ENCODE measurements at regions not wholly inside any gene's neighbourhood (a gene's known extent, or its start where the extent isn't known, plus 50 kb on each side); places are given as distances from the start of the nearest gene placed in this dataset.

DNA sequence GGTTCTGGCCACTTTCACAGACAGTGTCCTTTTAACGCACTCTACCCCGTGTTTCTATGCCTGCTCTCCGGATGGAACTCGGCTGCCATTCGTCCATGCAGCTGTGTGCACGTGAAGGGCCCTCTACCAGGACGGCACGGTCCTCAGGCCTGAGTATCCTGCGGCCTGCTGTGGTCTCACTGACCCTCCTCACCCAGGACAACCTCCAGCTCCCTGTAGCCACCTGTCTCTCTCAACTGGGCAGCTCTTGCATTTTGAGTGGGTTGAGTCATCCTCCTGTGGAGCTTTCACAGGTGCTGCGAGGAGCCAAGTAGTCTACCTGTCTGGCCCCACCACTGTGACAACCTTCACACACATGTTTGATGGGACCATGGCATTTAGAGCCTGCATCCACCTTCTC lies 321.7 kb upstream of the TSHZ3 start:
- DNase-seq, result no peak

DNA sequence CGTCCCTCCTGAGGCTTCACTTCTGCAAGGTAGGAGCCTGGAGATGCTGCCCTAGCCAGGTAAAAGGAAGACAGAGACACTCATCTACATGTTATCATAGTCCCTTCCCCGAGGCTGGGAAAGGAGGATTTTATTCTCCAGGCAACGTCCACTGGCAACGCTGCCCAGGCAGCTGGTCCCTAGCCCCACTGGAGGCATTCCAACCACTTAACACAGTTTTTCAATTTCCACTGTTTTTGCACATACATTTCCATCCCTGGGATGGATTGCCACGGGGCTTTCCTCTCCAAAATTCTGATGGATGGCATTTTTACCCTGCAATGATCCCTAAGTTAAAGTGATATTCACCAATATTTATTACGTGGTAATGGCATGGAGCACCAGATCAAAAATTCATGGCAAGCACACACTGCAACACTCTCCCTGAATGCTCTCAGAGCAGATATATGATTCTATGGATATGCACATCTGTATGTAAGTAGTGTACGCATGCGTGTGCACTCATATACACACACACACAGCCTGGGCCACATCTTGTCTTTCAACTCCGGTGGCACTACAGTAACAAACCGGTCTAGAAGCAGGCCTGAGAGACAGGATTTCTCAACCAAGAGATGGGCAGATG lies 322.3 kb upstream of the TSHZ3 start:
- no peak for DNase-seq

DNA sequence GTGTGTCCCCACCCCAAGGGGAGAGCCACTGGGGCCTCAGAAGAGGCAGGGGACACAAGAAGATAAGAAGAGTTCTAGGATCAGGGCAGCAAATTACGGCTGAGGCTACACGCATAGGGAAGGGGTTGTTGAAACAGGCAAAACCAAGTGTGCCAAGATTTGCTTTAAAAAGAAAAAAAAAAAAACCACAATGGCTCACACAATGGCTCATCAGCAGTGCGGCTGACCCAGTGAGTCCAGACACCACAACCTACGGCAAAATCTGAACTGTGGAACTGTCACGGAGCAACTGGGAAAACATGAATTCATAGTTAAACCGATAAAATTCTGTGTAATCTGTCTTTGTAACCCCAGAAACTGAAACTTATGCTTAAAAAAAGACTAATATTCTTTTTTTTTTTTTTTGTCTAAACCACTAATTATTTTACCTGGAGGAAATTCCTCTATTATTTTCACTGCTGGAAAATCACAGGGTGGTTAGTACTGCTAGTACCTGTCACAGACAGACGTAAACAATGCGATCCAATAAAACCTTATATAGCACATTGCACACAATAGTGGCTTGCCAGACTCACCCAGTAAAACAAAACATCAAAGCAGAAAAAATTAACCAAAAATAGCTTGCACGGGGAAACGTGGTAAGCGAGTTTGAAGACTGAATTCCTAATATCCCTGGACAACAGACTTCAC lies 325.4 kb upstream of the TSHZ3 start:
- no peak for DNase-seq

DNA sequence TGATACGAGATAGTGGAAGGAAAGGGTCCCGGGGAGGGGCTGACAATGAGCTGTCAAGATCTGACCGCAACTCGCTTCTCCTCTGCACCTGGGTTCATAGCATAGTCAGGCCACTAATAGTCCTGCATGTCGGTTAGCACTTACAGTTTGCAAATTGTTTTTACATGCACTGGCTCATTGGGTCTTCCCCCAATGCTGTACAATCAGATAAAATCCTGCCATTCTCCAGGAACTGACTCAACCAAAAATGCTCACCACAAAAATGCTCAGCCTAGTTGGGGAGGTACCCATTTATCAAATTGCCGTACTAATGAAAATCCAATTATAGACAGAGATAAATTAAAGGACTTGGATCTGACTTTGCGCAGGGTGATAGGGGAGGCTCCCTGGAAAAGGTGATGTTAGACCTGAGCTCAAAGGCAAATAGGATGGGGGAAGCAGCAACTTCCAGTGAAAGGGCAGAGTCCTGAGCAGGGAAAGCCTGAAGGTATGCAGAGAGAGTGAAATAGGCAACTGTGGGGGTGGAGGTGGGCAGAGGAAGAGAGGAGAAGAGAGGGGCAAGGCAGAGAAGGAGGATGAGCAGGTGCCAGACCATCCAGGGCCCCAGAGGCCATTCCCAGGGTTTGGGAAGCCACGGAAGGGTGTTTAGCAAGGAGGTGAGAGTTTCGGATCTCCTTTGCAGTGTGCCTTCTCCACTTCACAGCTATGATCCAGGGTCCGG lies 326.1 kb upstream of the TSHZ3 start:
- DNase-seq, result no peak

DNA sequence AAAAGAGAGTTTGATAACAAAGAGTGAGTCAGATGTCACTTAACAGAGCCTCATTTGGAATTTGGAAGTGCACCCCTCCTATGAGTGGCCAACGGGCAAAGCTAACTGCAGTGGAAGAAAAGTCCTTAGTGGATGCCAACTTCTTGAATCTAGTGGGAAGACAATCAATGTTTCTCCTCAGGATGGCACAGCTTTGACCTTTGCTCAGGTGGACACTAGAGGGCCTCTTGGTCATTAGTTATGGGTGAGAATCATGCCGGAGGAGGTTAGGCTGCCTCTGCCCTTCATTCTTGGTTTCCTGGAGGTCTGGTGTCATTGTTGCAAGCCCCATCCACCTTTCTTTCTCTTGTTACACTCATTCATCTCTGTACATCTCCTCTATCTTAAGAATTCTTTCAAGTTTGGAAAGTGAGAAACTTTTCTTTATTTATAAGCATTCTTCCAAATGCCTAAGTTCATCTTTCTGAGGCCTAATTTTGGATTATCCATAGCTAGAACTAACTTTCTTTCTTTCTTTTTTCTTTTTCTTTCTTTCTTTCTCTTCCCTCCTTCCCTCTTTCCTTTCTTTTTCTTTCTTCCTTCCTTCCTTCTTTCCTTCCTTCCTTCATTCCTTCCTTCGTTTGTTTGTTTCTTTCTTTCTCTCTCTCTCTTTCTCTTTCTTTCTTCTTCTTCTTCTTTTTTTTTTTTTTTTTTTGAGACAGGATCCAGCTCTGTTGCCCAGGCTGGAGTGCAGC lies 327.2 kb upstream of the TSHZ3 start:
- no peak for DNase-seq

DNA sequence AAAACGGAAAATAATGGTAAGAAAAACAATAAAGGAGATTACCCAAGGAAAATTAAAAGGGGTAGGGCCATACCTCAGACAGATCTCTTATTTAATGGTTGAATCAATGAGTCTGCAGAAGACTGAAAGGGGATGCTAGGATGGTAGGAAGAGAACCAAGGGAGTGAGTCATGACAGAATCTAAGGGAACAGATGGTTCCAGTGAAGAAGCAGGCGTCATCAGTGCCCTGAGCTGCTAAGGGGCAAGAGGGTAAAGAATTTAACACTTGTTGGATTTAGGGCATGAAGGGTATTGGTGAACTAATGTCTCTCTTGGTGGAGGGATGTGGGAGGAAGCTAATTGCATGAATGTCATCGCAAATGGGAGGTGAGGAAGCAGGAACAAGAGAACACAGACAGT lies 329.2 kb upstream of the TSHZ3 start:
- no peak for DNase-seq

DNA sequence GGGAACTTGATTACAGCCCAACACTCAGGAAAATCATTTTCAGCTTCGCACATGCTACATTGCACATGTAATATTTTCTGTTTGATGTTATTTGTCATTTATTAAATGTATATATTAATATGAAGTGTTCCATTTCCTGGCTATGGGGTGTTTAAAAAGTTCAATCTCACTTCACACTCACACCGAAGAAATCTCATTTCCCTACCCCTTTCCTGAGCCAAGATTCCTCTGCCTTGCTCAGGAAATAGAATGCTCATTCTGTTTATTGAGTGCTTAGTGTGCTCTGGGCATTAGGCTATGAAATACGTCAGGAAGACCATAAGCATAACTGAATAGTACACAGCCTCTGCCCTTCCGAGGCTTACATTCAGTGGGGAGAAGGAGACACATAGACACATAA lies 331.9 kb upstream of the TSHZ3 start:
- DNase-seq, result no peak

DNA sequence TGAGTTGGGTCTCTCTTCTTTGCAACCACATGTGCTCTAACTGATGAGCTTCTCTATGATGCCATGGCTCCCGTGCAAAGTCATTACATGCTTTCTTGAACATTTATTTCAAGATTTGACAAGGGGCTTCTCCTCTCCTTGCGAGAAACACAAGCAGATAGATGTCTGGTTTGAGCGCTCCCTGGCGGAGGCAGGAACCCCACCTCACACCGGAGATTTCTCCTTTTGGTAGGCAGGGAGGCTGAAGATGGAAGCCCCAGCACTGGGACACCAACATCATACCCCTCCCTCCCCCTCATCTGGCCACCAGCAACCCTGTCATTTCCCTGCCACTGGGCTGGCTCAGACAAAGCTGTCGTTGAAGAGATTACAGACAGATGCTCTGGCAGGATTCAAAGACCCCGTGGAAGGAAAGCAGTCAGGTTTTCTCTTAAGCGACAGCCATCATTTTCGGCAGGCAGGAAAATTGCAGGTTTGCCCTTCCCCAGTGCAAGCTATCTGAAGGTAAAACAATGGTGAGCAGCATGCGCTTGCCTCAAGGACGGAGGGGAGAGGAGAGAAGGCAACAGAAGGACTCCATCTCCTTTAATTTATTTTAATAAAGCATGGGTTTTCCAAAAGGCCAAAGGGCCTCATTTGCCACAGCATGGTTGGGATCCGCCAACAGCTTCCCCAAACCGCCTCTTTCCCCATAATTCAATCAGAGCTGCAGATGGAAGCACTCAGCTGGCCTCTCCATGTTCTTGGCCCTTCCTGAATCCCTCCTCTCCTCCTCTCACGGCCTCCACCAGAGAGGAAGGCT lies 344.1 kb upstream of the TSHZ3 start:
- no peak for DNase-seq

DNA sequence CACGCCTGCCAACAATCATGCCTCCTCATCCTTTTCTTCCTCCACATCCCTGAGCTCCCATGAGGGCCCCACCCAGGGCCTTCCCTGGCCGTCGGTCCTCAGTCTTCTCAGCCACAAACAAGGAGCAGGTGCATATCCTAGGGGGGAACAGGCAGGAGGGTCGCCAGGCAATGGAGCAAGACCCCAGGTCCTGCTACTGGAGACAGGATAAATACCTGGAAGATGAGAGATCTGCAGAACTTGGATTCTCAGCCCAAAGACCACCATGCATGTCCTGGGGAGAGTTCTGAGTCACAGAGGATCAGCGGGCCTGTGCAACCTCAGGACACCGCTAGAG lies 344.7 kb upstream of the TSHZ3 start:
- DNase-seq, result no peak

DNA sequence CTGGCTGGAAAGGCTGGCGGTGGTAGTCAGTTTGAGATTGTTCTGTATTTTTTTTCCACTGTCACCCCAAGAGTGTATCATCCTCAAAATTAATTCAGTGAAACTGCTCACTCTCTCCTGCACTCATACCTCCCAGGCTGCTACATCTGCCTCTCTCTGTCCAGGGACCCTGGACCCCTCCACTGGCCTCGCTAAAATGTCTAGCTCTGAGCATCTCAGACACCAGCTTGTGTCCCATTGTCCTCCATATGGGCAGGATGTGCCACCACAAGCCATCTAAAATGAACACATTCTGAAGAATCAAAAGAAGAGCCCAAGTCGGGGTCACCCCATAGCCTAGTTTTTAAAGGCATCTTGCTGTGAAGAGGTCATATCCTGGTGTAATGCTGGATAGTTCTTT lies 345.5 kb upstream of the TSHZ3 start:
- no peak for DNase-seq

DNA sequence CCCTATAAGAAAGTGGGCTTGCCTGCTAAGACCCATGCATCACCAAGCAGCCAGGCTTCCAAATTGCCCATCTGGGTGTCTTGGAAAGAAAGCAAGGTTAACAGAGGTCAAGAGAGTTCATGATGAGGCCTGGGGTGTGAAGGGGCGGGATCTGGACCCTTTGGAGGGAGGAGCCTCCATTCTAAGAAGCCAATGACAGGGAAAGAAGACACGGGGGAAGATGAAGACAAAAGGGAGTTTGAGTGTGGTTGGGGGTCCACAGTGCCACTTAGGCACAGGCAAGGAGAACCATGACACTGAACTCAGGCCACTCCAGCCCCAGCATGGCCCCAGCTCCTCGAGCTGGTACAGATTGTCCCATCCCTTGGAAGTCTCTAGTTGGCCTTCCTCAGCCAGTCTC lies 350.2 kb upstream of the TSHZ3 start:
- no peak for DNase-seq

DNA sequence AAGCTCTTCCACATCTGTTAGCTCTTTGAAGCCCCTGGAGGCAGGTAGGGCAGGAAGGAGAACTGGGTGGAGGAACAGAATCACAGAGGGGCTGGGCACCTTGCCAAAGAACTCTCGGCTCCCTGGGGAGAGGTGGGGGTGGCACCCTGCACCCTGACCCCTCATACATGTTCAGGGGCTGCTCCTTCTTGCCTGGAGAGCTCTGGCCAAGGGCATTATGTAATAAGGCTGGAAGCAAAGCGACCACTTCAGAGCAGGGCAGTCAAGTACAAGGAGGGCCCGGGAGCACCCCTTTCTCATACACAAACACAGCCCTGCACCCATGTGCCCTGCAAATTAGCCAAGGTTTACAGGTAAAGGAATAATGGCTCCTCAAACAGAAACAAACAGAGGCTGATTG lies 351.9 kb upstream of the TSHZ3 start:
- no peak for DNase-seq

DNA sequence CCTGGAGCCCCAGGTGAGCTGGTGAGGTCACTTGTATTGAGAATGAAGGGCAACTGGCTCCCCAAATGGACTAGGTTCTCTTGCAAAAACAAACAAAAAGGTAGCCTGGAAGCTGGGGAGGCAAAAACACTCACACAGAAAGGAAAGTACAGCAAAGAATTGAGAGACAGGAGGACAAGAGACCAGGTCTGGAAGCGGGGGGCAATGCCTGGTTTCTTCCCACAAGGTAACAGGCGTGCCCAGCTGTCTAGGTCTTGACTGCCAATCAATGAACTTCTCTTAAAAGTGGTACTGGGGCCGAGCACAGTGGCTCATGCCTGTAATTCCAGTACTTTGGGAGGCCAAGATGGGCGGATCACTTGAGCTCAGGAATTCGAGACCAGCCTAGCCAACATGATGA lies 356.4 kb upstream of the TSHZ3 start:
- no peak for DNase-seq

DNA sequence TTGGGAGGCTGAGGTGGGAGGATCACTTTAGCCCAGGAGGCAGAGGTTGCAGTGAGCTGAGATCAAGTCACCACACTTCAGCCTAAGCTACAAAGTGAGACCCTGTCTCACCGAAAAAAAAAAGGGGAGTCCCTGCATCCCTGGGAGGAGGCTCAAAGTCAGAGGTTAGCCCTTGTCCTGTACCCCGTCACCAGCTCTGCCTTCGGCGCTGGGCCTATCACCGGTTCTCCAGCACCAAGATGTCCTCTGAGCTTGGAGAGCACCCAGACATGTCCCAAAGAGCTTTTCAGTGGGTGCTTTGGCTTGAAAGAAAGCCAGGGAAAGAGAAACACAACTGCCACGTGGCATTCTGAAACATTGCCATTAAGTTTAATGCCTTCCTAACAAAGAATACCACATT lies 356.9 kb upstream of the TSHZ3 start:
- no peak for DNase-seq

DNA sequence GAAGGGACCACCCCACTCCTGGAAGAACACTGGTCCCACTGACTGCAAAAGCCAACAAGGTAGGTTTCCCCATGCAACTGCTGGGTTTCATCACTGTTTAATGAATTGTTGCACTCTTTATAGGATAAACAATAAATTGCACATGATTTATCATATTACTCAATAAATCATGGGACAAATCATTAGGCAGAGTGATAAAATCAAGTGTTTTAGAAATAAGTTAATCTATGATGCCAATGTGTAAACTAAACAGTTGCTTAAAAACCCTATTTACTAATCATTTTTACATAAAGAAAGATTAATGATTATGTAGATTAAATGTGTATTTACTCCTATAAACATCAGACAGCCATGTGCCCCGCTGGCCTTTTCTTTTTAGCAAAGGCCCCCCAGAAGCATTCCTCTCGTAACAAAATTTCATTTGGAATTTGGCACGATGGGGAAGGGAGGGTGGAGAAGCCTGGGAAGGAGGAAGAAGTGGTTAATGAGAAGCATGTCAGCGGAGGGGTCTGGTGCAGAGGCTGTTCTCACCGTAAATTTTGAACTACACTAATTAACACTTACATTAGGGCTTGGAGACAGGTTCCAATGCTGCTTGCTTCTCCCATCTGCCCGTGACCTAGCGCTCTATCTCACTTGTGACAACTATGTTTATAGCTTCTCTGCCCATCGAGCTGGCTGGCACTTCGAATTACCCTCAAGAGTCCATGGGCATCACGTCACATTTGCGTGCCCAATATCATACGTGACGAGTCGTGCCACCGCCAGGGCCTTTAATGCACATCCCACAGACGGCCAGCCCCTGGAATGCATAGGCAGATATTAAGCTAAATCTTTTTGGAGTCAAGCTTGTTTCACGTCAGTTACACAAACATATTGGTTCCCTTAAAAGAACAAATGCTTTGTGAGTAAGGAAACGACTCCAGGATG lies 357.7 kb upstream of the TSHZ3 start:
- no peak for DNase-seq

DNA sequence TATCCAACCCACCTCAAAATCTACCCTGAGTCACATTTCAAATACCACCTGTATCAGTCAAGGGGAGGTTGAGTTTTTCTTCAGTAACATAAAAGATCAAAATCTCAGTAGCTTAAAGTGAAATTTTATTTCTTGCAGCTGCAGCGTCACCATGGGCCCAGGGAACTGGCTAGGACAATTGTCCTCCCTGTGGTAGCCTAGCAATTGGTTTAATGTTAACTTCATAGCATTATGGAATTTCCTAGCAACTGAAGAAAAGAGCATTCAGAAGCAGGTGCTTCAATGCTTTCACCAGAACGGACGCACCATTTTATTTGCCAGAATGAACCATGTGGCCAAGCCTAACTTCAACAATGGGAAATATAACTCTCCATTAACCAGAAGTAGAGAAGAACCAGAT lies 359.3 kb upstream of the TSHZ3 start:
- DNase-seq, result no peak

DNA sequence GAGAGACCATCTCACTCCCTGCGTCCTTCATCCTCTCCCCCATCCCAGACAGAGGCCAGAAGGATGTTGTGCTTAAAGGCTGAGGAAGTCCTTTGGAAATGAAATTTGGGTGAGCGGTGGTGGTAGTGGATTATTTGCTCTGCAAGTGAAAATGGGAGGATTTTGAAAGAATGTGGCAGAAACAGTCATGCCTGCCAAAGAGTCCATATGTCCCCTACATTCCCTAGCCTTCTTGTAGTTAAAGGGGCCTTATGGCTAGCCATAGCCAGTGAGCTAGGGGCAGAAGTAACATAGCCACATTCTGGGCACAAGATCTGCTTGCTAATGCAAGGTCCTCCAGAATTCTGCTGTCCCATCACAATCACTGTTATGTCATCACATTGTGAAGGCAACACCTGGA lies 360.2 kb upstream of the TSHZ3 start:
- no peak for DNase-seq

DNA sequence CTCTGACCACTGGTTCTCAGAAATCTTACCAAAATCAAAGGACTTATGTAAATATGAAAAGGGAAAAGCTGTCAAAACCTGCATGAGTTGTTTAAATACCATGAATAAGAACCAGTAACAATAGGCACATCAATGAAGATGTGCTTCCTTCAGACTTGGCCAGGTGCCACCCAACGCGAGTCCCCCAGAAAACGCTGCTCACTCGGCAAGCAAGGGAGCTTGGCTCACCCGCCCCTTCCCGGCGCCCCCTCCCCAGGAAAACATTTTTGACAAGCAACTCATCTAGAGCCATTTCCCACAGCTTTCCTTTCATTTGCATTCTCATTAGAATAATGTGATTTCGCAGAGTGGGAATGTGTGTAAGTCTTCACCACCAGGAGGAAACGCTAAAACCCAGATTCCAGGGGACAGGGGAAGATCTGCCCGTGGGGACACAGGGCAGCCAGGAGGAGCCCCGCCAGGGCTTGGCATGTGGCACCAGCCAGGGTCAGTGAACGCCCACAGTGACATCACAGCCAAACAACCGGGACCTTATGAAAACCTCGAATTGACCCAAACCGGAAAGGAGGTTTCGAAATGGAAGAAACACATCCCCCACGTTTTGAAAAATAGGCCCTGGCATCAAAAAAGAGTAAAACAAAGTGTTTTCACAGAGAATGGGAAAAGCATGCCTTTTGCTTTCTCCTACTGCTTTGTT lies 366.2 kb upstream of the TSHZ3 start:
- DNase-seq, result no peak

DNA sequence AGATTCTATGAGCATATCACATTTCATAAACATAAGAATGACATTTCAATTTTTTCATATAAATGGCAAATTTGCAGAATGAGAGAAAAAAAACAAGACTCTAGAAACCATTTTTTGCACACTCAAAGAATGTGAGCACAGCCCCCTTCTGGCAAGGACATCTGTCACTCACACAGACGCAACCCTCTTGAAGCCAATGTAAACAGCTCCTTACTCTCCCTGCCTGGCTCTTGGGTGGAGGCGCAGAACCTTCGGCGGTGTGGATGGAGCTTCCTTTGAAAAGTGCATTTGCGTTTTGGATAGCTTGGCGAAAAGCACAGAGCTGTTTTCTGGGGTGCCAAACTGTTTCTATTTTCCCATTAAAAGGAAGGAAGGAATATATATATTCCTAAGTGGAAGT lies 367.6 kb upstream of the TSHZ3 start:
- no peak for DNase-seq

DNA sequence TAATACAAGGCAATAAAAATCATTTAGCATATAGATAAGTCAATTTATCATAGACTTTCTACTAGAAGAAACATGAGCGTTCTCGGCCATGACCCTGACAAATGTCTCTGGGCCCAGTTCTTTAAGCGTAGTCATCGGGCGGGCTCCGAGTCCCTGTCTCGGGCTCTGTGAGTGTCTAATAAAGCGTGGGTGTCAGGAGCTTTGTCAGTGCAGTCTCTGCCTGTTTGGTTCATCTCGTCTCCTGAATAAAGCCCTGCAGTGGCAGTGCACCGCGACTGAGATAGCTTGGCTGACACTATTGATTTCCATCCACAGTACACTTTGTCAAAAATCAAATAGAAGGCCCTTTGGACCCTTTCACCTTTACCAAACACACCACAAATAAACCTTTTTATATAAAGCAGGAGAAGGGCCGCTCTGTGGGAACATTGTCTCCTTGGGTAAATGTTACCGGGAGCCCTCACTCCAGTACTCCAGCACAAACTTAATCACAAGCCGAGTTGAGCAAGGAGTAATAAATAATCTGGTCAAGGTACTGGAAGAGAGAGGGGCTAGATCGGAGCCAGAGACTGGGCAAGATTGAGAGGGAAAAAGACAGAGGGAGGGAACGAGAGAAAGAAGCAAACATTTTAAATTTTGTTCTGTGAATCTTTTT lies 368.2 kb upstream of the TSHZ3 start:
- DNase-seq, result no peak

DNA sequence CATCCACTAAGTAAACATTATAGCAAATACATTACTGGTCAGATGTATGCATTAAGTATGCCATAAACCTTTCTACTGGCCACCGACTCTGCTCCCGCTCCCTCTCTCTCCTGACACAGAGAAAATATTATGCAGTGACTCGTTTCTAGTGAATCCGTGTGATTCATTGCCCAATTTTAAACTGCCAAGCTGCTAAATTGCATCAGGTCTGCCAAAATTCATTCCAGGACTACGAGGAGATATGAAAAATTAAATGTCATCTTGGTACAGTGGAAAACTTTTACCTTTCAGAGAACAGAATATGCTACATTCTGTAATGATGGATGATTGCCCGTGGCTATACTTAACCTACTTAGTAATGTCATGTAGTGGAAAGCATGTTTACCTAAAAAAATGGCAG lies 368.8 kb upstream of the TSHZ3 start:
- no peak for DNase-seq
